ENCODE measurements at regions not wholly inside any gene's neighbourhood (a gene's known extent, or its start where the extent isn't known, plus 50 kb on each side); places are given as distances from the start of the nearest gene placed in this dataset.
A peak's percentile ranks its signal among the peaks of the same experiment; 100 is the strongest.
"Not testable (repeated sequence)": the region's sequence is repeated elsewhere in the genome, so short reads cannot be mapped to it uniquely, and the experiment has no call there.

DNA sequence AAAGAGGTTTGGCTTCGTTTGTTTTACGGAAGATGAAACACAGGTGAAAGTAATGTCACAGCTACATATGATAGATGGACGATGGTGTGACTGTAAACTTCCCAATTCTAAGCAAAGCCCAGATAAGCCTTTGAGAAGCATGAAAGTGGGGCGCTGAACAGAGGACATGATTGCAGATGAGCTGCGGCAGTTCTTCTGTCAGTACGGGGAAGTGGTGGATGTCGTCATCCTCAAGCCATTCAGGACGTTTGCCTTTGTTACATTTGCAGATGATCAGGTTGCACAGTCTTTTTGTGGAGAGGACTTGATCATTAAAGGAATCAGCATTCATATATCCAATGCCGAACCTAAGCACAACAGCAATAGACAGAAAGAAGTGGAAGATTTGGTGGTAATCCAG lies 111.5 kb upstream of the DIAPH3 start:
- H3K9me3 Mint-ChIP-seq: no peaks in the 10 kb centered on the region
- H2AFZ ChIP-seq (ENCODE audit: low read length): no peak overlapping the region
- no peak overlapping the region for H2BK5ac ChIP-seq (ENCODE audit: insufficient read length, low read length)
- H3K23ac ChIP-seq (ENCODE audit: insufficient read length, low read depth, low read length): no peak overlapping the region
- no peak overlapping the region for H4K8ac ChIP-seq (replicated peaks; ENCODE audit: insufficient read length, low read depth, low read length)
- no peak overlapping the region for H3T11ph ChIP-seq (ENCODE audit: low read length)
- H3K18ac ChIP-seq (ENCODE audit: insufficient read length, low read depth, low read length): no peak overlapping the region
- no peak overlapping the region for H3K14ac ChIP-seq (ENCODE audit: insufficient read depth, low read length)
- H3K4me1 Mint-ChIP-seq: peaks cover 22 to 23% of the 10 kb centered on the region in 2 experiments
- H4K5ac ChIP-seq (ENCODE audit: insufficient read length, low read depth, low read length): no peak overlapping the region
- H4K20me1 ChIP-seq (ENCODE audit: control insufficient read depth, insufficient read depth, insufficient read length): no peaks in the 10 kb centered on the region
- WGBS (ENCODE audit: extremely low coverage, insufficient read length, low lambda C conversion rate): no CpG with 5 or more reads among the region's 9 CpGs
- TF ChIP-seq, protein P1, sequence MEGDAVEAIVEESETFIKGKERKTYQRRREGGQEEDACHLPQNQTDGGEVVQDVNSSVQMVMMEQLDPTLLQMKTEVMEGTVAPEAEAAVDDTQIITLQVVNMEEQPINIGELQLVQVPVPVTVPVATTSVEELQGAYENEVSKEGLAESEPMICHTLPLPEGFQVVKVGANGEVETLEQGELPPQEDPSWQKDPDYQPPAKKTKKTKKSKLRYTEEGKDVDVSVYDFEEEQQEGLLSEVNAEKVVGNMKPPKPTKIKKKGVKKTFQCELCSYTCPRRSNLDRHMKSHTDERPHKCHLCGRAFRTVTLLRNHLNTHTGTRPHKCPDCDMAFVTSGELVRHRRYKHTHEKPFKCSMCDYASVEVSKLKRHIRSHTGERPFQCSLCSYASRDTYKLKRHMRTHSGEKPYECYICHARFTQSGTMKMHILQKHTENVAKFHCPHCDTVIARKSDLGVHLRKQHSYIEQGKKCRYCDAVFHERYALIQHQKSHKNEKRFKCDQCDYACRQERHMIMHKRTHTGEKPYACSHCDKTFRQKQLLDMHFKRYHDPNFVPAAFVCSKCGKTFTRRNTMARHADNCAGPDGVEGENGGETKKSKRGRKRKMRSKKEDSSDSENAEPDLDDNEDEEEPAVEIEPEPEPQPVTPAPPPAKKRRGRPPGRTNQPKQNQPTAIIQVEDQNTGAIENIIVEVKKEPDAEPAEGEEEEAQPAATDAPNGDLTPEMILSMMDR (conservative IDR thresholded peaks at IDR 0.05): no peak
- no peak overlapping the region for H2BK12ac ChIP-seq (ENCODE audit: insufficient read length, low read depth, low read length)
- H3K36me3 Mint-ChIP-seq (ENCODE audit: insufficient read depth in 1 of 3, low read depth in 3 of 3): peaks cover 0 to 3% (median 0%) of the 10 kb centered on the region in 3 experiments; a peak in 2 of 7 replicates
- H3K23me2 ChIP-seq (ENCODE audit: insufficient read length, low read depth, low read length, poor library complexity, severe bottlenecking): no peaks in the 10 kb centered on the region
- no peak overlapping the region for H3K56ac ChIP-seq (ENCODE audit: insufficient read length, low read depth, low read length)
- H3K4ac ChIP-seq (ENCODE audit: low read depth, low read length): no peak overlapping the region
- H3K9me3 ChIP-seq (ENCODE audit: control insufficient read depth, low read depth, low read length): no peaks in the 10 kb centered on the region
- H3K9ac ChIP-seq (ENCODE audit: extremely low read depth, insufficient read length, low read length): no peak overlapping the region
- no peak overlapping the region for H3K4me2 ChIP-seq (ENCODE audit: insufficient read depth, insufficient read length, low read length)
- H4K91ac ChIP-seq (ENCODE audit: insufficient read length, low read depth, low read length): no peak overlapping the region
- H2BK15ac ChIP-seq (ENCODE audit: low read depth, low read length): no peak overlapping the region
- no peak overlapping the region for H3K27ac ChIP-seq (ENCODE audit: insufficient read length, low read depth, low read length)
- no peak overlapping the region for H2BK20ac ChIP-seq (ENCODE audit: low read depth, low read length, poor library complexity, severe bottlenecking)
- no peak for DNase-seq
- H3K4me3 Mint-ChIP-seq: no peak overlapping the region
- H3K27me3 ChIP-seq (ENCODE audit: insufficient read depth, low read length): no peaks in the 10 kb centered on the region
- no peaks in the 10 kb centered on the region for H3K79me1 ChIP-seq (ENCODE audit: insufficient read depth, low read depth, low read length, poor library complexity, severe bottlenecking)
- H3K27ac Mint-ChIP-seq: no peak overlapping the region
- no peaks in the 10 kb centered on the region for H3K79me2 ChIP-seq (ENCODE audit: insufficient read depth, low read length)
- no peaks in the 10 kb centered on the region; the same call in 1 of the 2 replicates for H3K4me1 ChIP-seq (ENCODE audit: insufficient read depth, low read length)
- no peak overlapping the region for H2BK120ac ChIP-seq (ENCODE audit: low read depth, low read length, poor library complexity, severe bottlenecking)
- no peak overlapping the region for H2AK5ac ChIP-seq (ENCODE audit: insufficient read length, low read length)
- no peaks in the 10 kb centered on the region for H3K27me3 Mint-ChIP-seq (ENCODE audit: low read depth)

DNA sequence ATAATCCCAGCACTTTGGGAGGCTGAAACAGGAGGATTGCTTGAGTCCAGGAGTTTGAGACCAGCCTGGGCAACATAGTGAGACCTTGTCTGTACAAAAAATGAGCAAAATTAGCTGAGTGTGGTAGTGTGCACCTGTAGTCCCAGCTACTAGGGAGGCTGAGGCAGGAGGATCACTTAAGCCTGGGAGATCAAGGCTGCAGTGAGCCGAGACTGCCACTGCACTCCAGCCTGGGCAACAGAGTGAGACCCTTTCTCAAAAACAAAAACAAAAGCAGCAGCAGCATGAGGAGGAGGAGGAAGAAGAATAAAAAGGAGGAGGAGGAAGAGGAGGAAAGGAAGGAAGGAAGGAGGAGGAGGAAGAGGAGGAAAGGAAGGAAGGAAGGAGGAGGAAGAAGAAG lies 116.5 kb upstream of the TDRD3 start:
- not testable (repeated sequence) for H4K91ac ChIP-seq (ENCODE audit: insufficient read length, low read depth, low read length); H3K36me3 Mint-ChIP-seq (ENCODE audit: insufficient read depth in 1 of 3, low read depth in 3 of 3); H3K79me1 ChIP-seq (ENCODE audit: insufficient read depth, low read depth, low read length, poor library complexity, severe bottlenecking); H2BK15ac ChIP-seq (ENCODE audit: low read depth, low read length); H2BK12ac ChIP-seq (ENCODE audit: insufficient read length, low read depth, low read length); H3K27ac ChIP-seq (ENCODE audit: insufficient read length, low read depth, low read length); H4K8ac ChIP-seq (replicated peaks; ENCODE audit: insufficient read length, low read depth, low read length); H3K18ac ChIP-seq (ENCODE audit: insufficient read length, low read depth, low read length); DNase-seq; H2AFZ ChIP-seq (ENCODE audit: low read length); H4K5ac ChIP-seq (ENCODE audit: insufficient read length, low read depth, low read length); H2BK5ac ChIP-seq (ENCODE audit: insufficient read length, low read length); H3K4me1 ChIP-seq (ENCODE audit: insufficient read depth, low read length); H3K23me2 ChIP-seq (ENCODE audit: insufficient read length, low read depth, low read length, poor library complexity, severe bottlenecking); H3K9ac ChIP-seq (ENCODE audit: extremely low read depth, insufficient read length, low read length); H3K27me3 Mint-ChIP-seq (ENCODE audit: low read depth); H3K9me3 Mint-ChIP-seq; H2BK120ac ChIP-seq (ENCODE audit: low read depth, low read length, poor library complexity, severe bottlenecking); H3T11ph ChIP-seq (ENCODE audit: low read length); H3K9me3 ChIP-seq (ENCODE audit: control insufficient read depth, low read depth, low read length); H4K20me1 ChIP-seq (ENCODE audit: control insufficient read depth, insufficient read depth, insufficient read length); H3K23ac ChIP-seq (ENCODE audit: insufficient read length, low read depth, low read length); H3K4me3 Mint-ChIP-seq; H3K27me3 ChIP-seq (ENCODE audit: insufficient read depth, low read length); H3K56ac ChIP-seq (ENCODE audit: insufficient read length, low read depth, low read length); H3K79me2 ChIP-seq (ENCODE audit: insufficient read depth, low read length); H2AK5ac ChIP-seq (ENCODE audit: insufficient read length, low read length); H3K4ac ChIP-seq (ENCODE audit: low read depth, low read length); H2BK20ac ChIP-seq (ENCODE audit: low read depth, low read length, poor library complexity, severe bottlenecking); H3K4me2 ChIP-seq (ENCODE audit: insufficient read depth, insufficient read length, low read length); H3K14ac ChIP-seq (ENCODE audit: insufficient read depth, low read length)
- Mint-ChIP-seq H3K27ac (peak overlapping the region in 1 of 3 experiments; percentile 43; a peak in 1 of 7 replicates), H3K4me1 (peaks cover 20 to 22% of the 10 kb centered on the region in 2 experiments)
- WGBS (ENCODE audit: extremely low coverage, insufficient read length, low lambda C conversion rate): no CpG with 5 or more reads among the region's 1 CpG

Measured in H9 (cell line).